ENCODE measurements at regions not wholly inside any gene's neighbourhood (a gene's known extent, or its start where the extent isn't known, plus 50 kb on each side); places are given as distances from the start of the nearest gene placed in this dataset.
A peak's percentile ranks its signal among the peaks of the same experiment; 100 is the strongest.

- TF ChIP-seq HOXD13 (CRISPR knock-in tag; IDR thresholded peaks at IDR 0.05; ENCODE audit: borderline replicate concordance) (no peak), MYNN (tag by site-specific recombination; IDR thresholded peaks at IDR 0.05; ENCODE audit: borderline replicate concordance) (no peak), ZNF214 (tag by site-specific recombination; IDR thresholded peaks at IDR 0.05; ENCODE audit: borderline replicate concordance) (no peak)
Observed at GRCh38 chr12:107400686-107401447, 284.7 kb upstream of the PWP1 start (continued).

DNA sequence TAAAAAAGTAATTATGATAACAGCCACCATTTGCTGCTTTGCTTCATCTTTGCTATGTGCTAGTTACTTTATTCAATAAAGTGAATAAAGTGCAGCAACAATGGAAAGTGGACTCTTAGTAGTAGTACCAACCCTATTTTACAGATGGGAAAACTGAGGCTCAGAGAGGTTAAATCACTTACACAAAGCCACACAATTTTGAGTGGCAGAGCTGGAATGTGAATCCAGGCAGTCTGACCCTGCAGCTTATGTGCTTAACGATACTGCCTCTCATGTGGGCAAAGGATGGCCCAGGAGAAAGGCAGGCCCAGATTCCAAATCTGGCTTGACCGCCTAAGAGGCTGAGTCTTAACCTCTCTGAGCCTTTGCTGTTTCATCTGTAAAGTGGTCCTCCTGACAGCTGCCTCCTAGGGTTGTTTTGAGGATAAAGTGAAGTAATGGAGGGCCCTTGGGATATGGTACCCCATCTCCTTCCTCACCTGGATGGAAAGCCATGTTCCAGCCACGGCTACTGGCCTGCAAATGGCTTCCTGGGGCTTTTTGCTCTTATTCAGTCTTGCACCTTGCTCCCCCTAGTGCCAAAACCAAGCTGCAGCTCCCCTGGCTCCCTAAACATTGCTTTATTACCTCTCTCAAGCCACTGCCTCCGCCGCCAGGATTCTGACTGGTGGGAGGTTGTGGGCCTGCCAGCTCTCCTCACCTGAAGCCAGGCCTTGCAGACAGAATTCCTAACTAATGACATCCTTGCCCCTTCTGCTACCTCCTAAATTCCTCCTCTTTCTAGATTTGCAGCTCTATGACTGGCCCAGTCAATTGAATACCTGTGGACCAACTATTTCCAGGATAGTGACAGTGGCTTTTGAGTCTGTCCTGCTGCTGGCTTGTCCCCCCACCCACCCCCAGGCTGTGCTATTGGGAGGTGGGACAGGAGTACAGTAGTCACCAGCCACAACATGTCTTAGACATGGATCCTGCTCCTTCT lies 283.3 kb upstream of the PWP1 start:
- CTCF ChIA-PET, result interaction anchor here (0.6 to 9.5 kb wide), 39 partner anchors 8 to 316 kb away, joined by 3 to 79 read pairs (median 3); a partner anchor contains a TSS
- Histone ChIP-seq H3K27ac (ENCODE audit: extremely low read depth, low read depth, low read length) (no peak overlapping the region), H3K4me3 (ENCODE audit: low read depth, low read length) (no peak overlapping the region), H3K4me1 (ENCODE audit: control insufficient read depth, insufficient read depth, low read length) (no peaks in the 10 kb centered on the region), H3K9me3 (ENCODE audit: control insufficient read depth, insufficient read depth, low read depth, low read length) (no peaks in the 10 kb centered on the region), H3K36me3 (ENCODE audit: control insufficient read depth in 2 of 2, insufficient read depth in 1 of 2, low read length in 2 of 2) (no peaks in the 10 kb centered on the region)
- POLR2A ChIA-PET, result interaction anchor here (0.6 to 0.8 kb wide), 2 partner anchors 74 to 248 kb away, joined by 3 to 7 read pairs; no protein-coding TSS in a partner anchor
- TF ChIP-seq TRIM28 (IDR thresholded peaks at IDR 0.05; ENCODE audit: borderline replicate concordance, low read length) (0 out of 2 replicates have a peak, but pooled peaks have one; percentile 17), FEZF1 (tag by site-specific recombination; IDR thresholded peaks at IDR 0.05) (peak; percentile 52; the same call in 1 of the 2 replicates), ZNF580 (tag by site-specific recombination; IDR thresholded peaks at IDR 0.05) (0 out of 2 replicates have a peak, but pooled peaks have one; percentile 32), SCRT2 (tag by site-specific recombination; IDR thresholded peaks at IDR 0.05) (no peak), EGR2 (tag by site-specific recombination; IDR thresholded peaks at IDR 0.05; ENCODE audit: low read depth) (0 out of 2 replicates have a peak, but pooled peaks have one; percentile 25), ZNF248 (tag by site-specific recombination; IDR thresholded peaks at IDR 0.05) (no peak), ZNF654 (tag by site-specific recombination; IDR thresholded peaks at IDR 0.05; ENCODE audit: low read depth) (peak; percentile 74), TSHZ1 (tag by site-specific recombination; IDR thresholded peaks at IDR 0.05; ENCODE audit: borderline replicate concordance) (no peak), KLF7 (tag by site-specific recombination; IDR thresholded peaks at IDR 0.05; ENCODE audit: borderline replicate concordance) (no peak)
- TF ChIP-seq, protein P1, sequence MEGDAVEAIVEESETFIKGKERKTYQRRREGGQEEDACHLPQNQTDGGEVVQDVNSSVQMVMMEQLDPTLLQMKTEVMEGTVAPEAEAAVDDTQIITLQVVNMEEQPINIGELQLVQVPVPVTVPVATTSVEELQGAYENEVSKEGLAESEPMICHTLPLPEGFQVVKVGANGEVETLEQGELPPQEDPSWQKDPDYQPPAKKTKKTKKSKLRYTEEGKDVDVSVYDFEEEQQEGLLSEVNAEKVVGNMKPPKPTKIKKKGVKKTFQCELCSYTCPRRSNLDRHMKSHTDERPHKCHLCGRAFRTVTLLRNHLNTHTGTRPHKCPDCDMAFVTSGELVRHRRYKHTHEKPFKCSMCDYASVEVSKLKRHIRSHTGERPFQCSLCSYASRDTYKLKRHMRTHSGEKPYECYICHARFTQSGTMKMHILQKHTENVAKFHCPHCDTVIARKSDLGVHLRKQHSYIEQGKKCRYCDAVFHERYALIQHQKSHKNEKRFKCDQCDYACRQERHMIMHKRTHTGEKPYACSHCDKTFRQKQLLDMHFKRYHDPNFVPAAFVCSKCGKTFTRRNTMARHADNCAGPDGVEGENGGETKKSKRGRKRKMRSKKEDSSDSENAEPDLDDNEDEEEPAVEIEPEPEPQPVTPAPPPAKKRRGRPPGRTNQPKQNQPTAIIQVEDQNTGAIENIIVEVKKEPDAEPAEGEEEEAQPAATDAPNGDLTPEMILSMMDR (tag by site-specific recombination; IDR thresholded peaks at IDR 0.05), result peak; percentile 61

- no peaks in the 10 kb centered on the region for H3K9me3 ChIP-seq (ENCODE audit: control insufficient read depth, insufficient read depth, low read depth, low read length)
- POLR2A ChIA-PET, result no interaction called here
- TF ChIP-seq, protein P1 (tag by site-specific recombination; IDR thresholded peaks at IDR 0.05), result peak; percentile 56; the same call in 1 of the 2 replicates
- TF ChIP-seq ZSCAN30 (tag by site-specific recombination; IDR thresholded peaks at IDR 0.05) (0 out of 2 replicates have a peak, but pooled peaks have one; percentile 14), ZNF660 (tag by site-specific recombination; IDR thresholded peaks at IDR 0.05) (peak; percentile 31; the same call in 1 of the 2 replicates), GLI2 (tag by site-specific recombination; IDR thresholded peaks at IDR 0.05; ENCODE audit: borderline replicate concordance, low read depth) (no peak), ZNF792 (tag by site-specific recombination; IDR thresholded peaks at IDR 0.05) (0 out of 2 replicates have a peak, but pooled peaks have one; percentile 40), ZNF561 (tag by site-specific recombination; IDR thresholded peaks at IDR 0.05; ENCODE audit: borderline replicate concordance) (0 out of 2 replicates have a peak, but pooled peaks have one; percentile 25), TCF7L2 (IDR thresholded peaks at IDR 0.05; ENCODE audit: borderline replicate concordance, low read depth, low read length) (no peak), ZXDB (tag by site-specific recombination; IDR thresholded peaks at IDR 0.05) (no peak), ZSCAN16 (tag by site-specific recombination; IDR thresholded peaks at IDR 0.05) (no peak)
- H3K27ac ChIP-seq (ENCODE audit: extremely low read depth, low read depth, low read length), result no peak overlapping the region
- CTCF ChIA-PET, result interaction anchor here (0.5 to 9.5 kb wide), 18 partner anchors 8 to 277 kb away, joined by 3 to 75 read pairs (median 4); no protein-coding TSS in a partner anchor
- no peaks in the 10 kb centered on the region for H3K36me3 ChIP-seq (ENCODE audit: control insufficient read depth in 2 of 2, insufficient read depth in 1 of 2, low read length in 2 of 2)
- no peaks in the 10 kb centered on the region for H3K4me1 ChIP-seq (ENCODE audit: control insufficient read depth, insufficient read depth, low read length)
- H3K4me3 ChIP-seq (ENCODE audit: low read depth, low read length), result no peak overlapping the region
Observed at GRCh38 chr12:107404981-107405380, 280.6 kb upstream of the PWP1 start.
